Mesothelial cell of epicardium (in vitro differentiated cells): ENCODE measurements at regions not wholly inside any gene's neighbourhood (a gene's known extent, or its start where the extent isn't known, plus 50 kb on each side); places are given as distances from the start of the nearest gene placed in this dataset.
A peak's percentile ranks its signal among the peaks of the same experiment; 100 is the strongest.

Source experiments
- DNase-seq, 2 experiments: peaks; one replicate each; pipeline ENCODE4 v3.0.0; 2021; ENCODE audit warnings: low spot score in 2 of 2; ENCODE audit not compliant: unreplicated experiment in 2 of 2
- H3K27ac Mint-ChIP-seq: 2 replicates; pipeline ENCODE4 v1.8.0; 2021; ENCODE audit warnings: mixed read lengths
- H3K27me3 Mint-ChIP-seq: 2 replicates; pipeline ENCODE4 v1.8.0; 2021; ENCODE audit warnings: low read depth, mixed read lengths
- H3K36me3 Mint-ChIP-seq: 2 replicates; pipeline ENCODE4 v1.8.0; 2021; ENCODE audit warnings: mixed read lengths
- H3K4me1 Mint-ChIP-seq: 2 replicates; pipeline ENCODE4 v1.8.0; 2021; ENCODE audit warnings: mixed read lengths
- H3K4me3 Mint-ChIP-seq: 2 replicates; pipeline ENCODE4 v1.8.0; 2021; ENCODE audit warnings: mild to moderate bottlenecking, moderate library complexity, mixed read lengths
- H3K9me3 Mint-ChIP-seq: 2 replicates; pipeline ENCODE4 v1.8.0; 2021; ENCODE audit warnings: mixed read lengths
- TF ChIP-seq, protein P1 (sequence below): fragments of 200-600 bp; sonication (generic); IDR thresholded peaks from one replicate; pipeline ENCODE4 v1.5.0; 2021; ENCODE audit warnings: antibody characterized with exemption; ENCODE audit not compliant: unreplicated experiment

DNA sequence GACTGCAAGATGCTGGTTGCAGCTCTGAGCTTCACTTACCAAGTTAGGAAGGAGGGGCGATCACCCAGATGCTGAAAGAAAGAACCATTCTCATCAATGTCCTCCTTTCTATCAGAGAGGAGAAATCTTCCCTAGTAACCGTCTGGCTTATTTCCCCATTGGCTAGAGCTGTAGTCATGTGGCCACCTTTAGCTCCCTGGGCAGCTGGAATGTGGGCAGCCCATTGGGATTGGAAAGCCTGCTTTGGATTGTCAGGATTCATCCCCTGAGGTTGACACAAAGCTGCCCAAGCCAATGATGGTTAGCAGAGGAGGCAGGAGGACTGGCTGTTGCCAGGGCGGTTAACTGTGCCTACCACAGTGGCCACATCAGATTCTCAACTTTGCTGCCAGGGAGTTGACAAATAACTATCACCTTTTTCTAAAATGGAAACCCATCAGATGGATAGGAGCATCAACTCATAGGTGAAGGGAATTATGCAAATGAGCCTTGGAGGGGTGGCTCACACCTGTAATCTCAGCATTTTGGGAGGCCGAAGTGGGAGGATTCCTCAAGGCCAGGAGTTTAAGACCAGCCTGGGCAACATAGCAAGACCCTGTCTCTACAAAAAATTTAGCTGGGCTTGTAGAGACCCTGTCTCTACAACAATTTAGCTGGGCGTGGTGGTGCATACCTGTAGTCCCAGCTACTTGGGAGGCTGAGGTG is 206.4 kb upstream of the GALNT17 start:
- DNase-seq = no peak
- Mint-ChIP-seq H3K27me3 (peaks cover 6% of the 10 kb centered on the region), H3K27ac (no peak overlapping the region), H3K9me3 (peaks cover 4% of the 10 kb centered on the region), H3K36me3 (no peaks in the 10 kb centered on the region), H3K4me3 (no peak overlapping the region), H3K4me1 (no peaks in the 10 kb centered on the region)
- TF ChIP-seq, protein P1, sequence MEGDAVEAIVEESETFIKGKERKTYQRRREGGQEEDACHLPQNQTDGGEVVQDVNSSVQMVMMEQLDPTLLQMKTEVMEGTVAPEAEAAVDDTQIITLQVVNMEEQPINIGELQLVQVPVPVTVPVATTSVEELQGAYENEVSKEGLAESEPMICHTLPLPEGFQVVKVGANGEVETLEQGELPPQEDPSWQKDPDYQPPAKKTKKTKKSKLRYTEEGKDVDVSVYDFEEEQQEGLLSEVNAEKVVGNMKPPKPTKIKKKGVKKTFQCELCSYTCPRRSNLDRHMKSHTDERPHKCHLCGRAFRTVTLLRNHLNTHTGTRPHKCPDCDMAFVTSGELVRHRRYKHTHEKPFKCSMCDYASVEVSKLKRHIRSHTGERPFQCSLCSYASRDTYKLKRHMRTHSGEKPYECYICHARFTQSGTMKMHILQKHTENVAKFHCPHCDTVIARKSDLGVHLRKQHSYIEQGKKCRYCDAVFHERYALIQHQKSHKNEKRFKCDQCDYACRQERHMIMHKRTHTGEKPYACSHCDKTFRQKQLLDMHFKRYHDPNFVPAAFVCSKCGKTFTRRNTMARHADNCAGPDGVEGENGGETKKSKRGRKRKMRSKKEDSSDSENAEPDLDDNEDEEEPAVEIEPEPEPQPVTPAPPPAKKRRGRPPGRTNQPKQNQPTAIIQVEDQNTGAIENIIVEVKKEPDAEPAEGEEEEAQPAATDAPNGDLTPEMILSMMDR = no peak

DNA sequence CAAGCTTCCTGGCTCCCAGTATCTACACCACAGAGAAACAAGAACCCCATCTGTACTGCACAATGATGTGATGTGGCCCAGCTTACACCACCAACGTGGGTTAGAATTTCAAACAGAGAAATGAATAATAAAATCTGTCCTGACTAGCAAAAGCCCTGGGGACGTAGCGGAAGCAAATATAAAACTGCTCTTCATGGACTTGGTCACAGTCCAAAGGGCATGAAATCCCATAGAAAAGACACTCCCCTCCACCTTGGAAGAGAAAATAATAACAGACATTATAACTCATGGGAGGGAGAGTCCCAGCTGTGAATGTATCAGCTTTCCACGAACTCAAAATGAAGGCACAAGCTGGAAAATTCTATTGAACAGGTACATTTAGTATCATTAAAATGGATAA is 205.3 kb upstream of the GALNT17 start:
- DNase-seq = no peak
- Mint-ChIP-seq H3K36me3 (no peaks in the 10 kb centered on the region), H3K27me3 (peaks cover 6% of the 10 kb centered on the region), H3K27ac (no peak overlapping the region), H3K4me1 (no peaks in the 10 kb centered on the region), H3K9me3 (peaks cover 4% of the 10 kb centered on the region), H3K4me3 (no peak overlapping the region)
- TF ChIP-seq, protein P1 = no peak

DNA sequence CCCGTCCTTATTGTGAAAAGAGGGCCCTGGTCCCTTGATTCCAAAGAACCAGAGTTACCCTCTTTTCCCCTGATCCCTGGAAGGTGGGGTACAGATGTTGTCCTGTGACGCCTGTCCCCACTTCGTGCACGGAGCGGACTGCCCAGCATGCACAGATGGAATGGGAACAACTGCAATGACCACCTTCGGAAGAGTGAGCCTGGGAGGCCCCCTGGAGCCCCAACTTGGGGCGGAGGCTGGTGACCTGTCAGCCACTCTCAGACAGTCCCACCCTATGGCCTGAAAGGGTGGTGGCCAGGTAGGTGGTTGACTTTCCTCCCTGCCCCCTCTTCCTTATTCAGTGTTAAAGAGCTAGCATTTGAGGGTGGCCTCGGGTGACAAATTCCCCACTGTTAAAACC is 196.6 kb upstream of the GALNT17 start:
- H3K27ac Mint-ChIP-seq = no peak overlapping the region
- no peaks in the 10 kb centered on the region for H3K9me3 Mint-ChIP-seq
- peak in 1 of 2 experiments; percentile 27 for DNase-seq
- no peaks in the 10 kb centered on the region for H3K36me3 Mint-ChIP-seq
- peaks cover 16% of the 10 kb centered on the region for H3K27me3 Mint-ChIP-seq
- no peaks in the 10 kb centered on the region for H3K4me1 Mint-ChIP-seq
- no peak overlapping the region for H3K4me3 Mint-ChIP-seq
- TF ChIP-seq, protein P1 = no peak

DNA sequence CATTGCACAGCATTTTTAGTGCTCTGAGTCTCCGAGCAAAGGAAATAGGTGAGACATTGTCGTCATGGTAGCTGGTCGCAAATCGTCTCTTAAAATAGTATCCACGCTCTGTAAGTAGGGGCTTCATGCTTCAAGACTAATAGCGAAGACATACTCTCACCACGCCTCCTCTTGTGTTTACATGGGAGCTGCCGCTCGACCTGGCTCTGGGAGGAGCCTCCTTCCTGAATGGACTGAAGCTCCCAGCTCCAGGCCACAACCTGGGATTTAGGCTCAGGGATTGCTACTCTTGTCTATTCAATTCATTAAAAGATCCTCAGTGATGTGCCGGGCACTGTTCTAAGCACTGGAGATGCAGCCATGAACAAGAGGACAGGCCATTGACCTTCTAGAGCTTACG is 196.1 kb upstream of the GALNT17 start:
- Mint-ChIP-seq H3K36me3 (no peaks in the 10 kb centered on the region), H3K27me3 (peaks cover 16% of the 10 kb centered on the region), H3K4me1 (no peaks in the 10 kb centered on the region), H3K9me3 (no peaks in the 10 kb centered on the region), H3K4me3 (no peak overlapping the region), H3K27ac (no peak overlapping the region)
- DNase-seq = peak in 1 of 2 experiments; percentile 16
- TF ChIP-seq, protein P1 = no peak

DNA sequence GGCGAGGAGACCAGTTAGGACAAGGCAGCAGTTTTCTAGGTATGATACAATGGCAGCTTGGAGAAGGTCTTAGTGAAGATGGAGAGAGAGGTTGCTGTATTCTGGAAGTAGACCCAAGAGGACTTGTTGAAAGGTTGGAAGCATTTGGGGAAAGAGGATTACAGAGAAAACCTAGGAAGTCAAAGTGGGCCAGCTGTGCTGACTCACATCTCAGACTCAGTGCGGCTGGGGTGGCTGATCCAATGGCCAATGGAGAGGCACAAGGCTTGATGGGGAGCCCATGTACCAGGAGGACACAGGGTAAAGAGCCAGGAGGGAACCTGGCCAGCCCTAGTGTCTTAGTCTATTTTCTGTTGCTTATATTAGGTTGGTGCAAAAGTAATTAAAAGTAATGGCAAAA is 194.5 kb upstream of the GALNT17 start:
- H3K27ac Mint-ChIP-seq = no peak overlapping the region
- H3K4me3 Mint-ChIP-seq = no peak overlapping the region
- peaks cover 16% of the 10 kb centered on the region for H3K27me3 Mint-ChIP-seq
- TF ChIP-seq, protein P1 = no peak
- H3K36me3 Mint-ChIP-seq = no peaks in the 10 kb centered on the region
- H3K9me3 Mint-ChIP-seq = no peaks in the 10 kb centered on the region
- peak in 1 of 2 experiments; percentile 5 for DNase-seq
- H3K4me1 Mint-ChIP-seq = no peaks in the 10 kb centered on the region
